Iris pigment epithelial cell (primary cell): ENCODE measurements at regions not wholly inside any gene's neighbourhood (a gene's known extent, or its start where the extent isn't known, plus 50 kb on each side); places are given as distances from the start of the nearest gene placed in this dataset.
A peak's percentile ranks its signal among the peaks of the same experiment; 100 is the strongest.

ENCODE experiments used
- DNase-seq: peaks from one replicate; pipeline ENCODE4 v3.0.0-alpha.2; 2011; ENCODE audit warnings: low read depth

DNA sequence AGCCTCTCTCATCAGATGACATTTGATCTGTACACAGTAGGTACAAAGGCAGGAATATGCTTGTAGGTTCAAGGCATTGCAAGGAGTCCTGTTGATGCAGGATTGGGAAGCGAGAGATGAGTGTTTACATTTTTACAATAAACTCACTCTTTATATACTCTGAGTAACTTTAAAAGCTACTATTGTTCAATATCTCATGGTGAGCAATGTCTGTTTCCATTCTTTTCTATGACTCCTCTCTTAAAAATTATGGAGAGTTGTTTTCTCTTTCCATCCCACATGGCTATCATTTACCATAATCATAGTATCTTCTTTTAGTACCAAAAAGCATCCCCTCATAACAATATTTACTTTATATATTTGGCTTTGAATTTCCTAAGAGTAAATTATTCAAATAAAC, 314.0 kb upstream of the CDIN1 start:
- no peak for DNase-seq

DNA sequence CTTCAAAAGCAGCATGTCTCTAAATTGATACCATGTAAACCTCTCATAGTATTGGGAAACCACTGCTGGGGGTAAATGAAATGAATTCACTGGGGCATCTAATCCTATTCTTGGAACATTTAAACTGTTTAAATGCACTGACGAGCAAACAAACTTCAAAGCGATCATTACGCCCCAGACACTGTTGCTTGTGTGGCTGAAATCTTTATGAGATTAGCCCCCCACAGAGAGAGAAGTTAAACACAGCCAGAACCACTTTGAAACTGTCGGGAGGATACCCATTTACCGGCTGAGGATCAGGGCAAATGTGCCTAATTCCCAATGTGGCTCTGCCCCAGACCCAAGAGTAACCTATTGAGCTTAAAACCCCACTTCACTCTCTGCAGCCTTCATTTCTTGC, 308.4 kb upstream of the CDIN1 start:
- DNase-seq, result no peak

DNA sequence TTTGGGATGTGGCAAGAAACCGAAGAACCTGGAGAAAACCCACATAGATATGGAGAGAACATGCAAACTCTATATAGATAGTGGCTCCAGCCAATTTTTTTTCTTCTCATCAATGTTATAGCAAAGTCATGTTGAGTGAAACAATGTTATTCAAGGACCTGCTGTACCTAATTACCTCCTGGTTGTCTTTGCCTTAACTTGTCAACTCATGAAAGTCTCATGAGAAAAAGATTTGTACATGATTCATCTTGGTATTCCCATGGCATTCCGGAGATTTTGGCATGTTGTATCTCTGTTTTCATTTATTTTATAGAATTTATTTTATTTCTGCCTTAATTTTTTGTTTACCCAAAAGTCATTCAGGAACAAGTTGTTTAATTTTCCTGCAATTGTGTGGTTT, 303.8 kb upstream of the CDIN1 start:
- no peak for DNase-seq

DNA sequence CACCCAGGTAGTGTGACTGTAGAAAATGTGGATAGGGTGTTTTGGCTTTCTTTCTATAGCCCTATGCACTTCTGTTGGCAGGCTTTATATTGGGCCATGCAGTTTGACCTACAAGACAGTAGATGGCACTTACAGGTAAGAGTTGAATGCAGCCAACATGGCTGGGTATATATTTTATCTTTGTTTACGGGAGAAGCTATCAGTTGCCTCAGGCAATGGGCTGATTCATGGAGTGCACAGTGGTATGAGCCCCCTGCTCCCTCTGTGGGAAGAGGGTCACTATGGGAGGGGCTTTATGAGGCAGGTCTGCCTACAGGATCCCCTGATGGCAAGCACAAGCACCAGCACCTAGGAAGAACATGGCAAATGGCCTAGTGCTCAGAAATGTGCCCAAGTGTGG, 301.2 kb upstream of the CDIN1 start:
- DNase-seq, result peak; percentile 33

DNA sequence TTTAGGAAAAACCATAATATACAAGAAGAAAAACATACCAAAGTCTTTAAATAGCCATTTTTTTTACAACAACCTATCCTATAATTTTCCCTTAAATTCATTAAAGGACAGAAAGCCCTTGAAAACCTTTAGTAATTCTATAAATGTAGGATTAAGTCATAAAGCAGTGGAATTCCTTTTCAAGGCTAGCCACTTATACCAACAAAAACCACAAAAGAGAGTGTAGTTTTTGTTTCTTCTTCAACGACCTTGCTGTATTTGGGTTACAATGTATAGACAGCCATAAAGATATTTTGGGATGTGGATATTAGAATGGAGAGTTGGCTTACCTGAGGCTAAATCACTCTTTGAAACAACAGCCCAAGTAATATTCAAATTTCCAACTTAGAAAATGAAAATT, 296.6 kb upstream of the CDIN1 start:
- no peak for DNase-seq

DNA sequence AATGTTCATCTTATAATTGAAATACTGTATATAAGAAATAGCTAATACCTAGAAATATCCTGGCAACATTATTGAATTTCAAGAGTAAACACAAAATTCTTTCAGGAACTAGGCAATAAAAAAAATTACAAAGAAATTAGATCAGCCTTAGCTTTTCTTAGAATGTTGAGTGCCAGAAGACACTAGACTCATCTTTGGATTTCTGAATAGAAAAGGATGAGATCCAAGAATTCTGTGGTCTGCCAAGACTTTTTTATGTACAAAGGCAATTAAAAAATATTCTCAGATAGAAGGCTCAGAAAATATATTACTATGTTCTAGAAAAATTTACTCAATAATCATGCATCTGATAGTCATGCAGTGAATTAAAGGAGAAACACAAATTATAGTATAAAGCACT, 294.5 kb upstream of the CDIN1 start:
- DNase-seq, result no peak

DNA sequence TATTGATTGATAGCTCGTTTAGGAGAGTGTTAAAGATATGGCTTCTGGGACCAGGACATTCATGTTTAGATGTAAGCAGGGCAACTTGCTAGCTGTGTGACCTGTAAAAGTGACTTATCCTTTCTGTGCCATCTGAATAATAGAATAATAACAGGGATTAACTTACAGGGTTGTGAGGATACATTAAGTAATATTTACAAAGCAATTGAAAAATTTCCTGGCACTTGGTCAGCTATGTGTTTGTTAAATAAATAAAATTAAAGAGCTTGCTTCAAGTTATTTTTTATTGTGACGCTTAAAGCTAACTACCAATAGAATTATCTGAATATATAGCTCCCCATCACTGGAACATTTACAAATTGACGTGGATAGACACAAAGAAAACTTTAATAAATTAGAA, 287.9 kb upstream of the CDIN1 start:
- DNase-seq, result no peak

DNA sequence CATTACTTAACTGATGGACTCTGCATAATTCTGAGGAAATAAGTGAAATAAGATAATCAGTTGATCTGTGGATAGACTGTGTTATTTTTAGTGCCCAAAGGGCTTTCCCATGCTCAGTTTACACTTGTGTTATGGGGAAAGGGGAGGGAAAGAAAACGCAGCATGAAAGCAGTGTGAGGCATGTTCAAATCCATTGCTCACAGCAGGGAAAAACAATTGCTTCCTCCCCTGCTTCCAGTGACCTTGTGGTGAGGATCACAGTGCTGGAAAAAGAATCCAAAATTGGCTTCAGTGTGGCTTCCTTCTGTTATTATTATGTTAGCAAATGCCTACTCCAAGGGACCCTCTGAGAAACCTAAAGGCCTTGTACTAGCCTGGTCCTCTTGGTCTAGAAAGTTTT, 285.1 kb upstream of the CDIN1 start:
- peak; percentile 8 for DNase-seq

DNA sequence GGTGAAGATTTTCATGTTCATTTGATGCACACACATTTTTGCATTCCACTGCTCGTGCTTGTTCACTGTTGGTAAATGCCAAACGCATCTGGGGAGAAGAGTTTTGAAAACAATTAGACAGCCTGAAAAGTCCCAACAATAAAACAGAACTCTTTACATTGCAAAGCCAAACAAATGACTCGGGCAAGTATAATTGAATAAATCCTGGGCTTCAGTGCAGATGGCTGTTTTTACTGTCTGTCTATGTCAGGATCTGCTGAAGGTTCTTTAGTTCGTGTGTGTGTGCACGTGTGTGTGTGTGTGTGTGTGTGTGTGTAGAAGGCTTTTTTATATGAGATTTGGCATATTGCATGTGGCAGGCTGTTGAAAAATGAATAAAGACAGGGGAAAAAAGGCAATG, 277.5 kb upstream of the CDIN1 start:
- no peak for DNase-seq

DNA sequence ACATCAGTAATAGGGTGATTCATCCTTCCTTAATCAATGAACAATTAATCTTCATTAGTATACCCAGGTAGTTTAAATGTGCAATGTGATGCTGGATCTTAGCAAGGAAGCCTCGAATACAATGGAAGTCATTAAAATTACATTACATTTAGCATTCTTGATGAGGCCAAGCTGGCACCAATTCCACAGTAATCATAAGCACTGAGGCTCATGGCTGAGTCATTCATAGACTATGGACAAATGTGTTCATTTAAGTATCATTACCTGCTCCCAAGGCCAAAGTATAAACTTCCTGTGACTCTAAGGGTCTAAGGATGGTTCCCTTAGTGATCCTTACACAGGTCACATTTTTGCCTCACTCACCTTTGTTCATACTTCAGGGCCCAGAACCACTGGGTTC, 266.4 kb upstream of the CDIN1 start:
- DNase-seq, result peak; percentile 42

DNA sequence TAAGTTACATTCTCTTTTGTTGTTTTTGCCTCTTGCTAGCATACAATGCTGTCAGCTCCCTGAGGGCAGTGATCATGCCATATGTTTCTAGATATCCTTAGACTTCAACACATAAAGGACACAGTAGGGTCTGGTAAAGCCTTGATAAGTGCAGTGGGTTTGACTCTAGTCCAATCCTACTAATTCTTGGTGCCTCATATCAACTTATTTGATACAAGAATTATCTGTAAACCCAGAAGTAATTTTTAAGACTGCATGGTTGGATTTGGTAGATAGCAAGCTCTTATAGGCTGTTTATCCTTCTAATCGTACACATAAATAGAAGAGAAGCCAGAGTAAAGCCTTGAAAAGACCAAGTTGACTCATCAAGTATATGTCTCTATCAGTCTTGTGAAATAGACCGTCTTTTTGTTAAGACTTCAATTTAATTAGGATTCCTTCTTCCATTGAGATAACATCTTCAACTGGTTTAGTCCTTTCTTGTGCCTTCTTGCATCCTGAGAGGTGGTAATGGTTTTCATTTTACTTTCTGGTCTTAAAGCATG, 265.6 kb upstream of the CDIN1 start:
- peak; percentile 51 for DNase-seq

DNA sequence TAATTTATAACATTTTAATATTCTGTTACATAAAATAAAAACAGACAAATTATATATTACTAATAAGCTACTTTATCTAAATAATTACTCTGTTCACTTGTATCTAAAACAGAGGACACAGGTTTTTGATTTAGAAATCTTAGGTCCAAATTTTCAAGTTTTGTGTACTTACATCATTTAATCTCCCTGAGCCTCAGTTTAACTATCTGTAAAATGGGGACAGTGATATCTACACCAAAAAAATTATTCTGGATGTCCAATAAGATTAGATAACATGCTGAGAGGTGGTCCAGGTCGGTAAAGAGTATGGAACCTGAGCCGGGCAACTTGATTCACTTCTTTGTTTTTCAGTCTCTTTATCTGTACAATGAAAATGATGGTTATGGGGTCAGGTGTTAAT, 263.8 kb upstream of the CDIN1 start:
- DNase-seq, result no peak

DNA sequence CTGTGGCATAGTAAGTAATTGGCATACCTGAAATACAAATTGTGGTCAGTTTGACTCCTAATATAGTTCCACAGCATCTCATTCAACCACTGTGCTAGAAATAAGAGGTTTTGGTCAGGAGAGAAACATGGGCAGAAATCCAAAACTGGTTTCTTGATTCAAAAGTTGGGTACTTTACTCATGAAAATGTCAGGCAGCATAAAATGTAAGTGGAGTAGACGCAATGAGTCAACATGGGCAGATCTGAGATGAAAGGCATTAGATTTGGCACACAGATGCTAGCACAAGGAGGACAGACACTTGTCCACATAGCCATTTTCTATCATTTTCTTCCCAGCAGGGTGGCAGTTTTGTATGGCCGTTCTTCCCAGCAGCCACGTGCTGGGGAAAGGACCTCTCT, 255.8 kb upstream of the CDIN1 start:
- peak; percentile 18 for DNase-seq

DNA sequence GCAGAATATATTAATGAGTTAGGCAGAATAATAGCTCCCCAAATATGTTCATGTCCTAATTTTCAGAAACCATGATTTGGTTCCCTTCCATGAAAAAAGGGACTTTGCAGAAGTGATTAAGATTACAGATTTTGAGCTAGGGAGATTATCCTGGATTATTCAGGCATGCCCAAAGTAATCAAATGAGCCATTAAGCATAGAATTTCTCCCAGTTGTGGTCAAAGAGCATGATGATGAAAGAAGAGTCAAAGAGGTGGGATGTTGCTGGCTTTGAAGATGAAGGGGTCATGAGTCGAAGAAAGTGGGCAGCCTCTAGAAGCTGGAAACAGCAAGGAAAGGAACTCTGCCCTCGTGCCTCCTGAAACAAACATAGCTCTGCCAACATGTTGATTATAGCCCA, 254.2 kb upstream of the CDIN1 start:
- peak; percentile 16 for DNase-seq

DNA sequence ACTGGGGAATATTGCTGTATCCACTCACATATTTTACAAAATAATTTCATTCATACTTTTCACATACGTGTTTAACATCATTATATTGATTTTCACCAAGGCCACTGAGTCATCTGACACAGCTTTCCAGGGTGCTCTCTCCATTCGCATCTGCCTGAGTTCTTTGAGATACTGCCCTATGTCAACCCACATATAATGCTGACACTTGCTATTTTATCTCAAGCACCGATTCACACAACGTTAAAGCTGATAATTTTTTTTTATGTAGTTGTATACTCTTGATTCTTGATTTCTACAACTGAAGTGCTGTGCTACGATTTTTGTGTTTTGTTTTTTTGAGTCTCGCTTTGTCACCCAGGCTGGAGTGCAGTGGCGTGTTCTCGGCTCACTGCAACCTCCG, 249.8 kb upstream of the CDIN1 start:
- no peak for DNase-seq

DNA sequence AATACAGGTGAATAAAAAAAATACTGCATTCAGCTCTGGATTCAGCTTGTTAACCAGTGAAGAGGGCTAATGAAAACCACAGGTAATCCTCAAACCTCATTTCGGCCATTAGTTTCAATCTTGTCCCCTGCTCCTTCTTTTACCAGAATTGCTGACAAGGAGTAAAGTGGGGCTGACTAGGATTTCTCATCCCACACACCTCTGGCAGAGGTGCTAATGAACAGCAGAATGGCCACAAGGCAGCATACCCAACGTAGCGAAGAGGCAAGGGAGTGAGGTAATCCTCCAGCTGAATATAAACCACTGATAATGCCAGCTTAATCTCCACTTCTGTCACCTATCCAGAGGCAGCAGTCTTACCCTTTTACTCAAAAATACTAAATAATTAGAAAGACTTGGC, 248.8 kb upstream of the CDIN1 start:
- no peak for DNase-seq

DNA sequence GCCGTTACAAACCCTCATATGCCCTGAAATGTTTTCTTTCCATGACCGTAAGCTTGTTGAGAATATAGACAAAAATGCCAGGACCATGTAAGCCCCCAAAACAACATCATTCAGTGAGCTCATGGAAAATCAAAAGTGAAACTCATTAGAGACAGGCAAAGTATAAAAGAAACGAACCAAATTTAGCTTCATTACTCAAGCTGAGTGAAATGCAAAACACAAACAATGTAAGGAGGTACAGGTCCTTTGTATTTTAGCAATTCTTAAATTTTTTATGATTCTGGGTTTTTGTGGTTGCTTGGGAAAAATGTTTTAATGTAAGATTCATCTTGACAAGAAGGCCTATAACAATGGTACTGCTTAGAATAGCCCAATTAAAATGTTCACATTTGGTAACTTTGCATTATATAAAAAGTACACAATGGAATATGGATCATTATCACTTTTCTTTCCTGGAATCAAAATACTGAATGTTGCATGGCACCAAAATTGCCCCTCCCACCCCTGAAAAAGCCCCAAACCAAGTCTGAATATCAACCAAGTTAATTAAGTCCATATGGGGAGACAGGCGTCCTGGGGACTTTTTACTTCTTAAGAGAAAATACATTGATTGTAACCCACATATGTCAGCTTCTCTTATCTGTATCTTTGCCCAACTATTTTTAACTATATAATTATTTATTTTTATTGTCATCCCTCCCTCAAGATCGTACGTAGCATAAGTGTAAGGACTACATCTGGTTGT, 247.7 kb upstream of the CDIN1 start:
- DNase-seq, result peak; percentile 11

DNA sequence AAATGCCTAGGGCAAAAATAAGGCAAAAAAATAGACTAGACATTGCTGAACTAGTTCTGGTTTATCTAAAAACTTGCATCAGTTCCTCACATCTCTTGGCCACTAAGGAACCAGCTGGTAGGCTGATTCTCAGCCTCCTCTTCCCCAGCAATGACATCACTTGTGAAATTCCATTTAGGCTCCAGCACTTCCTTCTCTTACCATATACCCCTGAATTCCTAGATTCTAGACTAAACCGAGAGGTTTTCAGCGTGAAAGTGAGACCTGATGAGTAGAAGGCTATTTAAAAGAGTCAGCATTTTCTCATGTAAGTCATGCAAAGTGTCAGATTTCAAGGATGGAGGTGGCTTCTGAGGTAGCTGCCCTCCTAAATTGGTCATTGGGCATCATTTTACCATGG, 247.1 kb upstream of the CDIN1 start:
- peak; percentile 61 for DNase-seq

DNA sequence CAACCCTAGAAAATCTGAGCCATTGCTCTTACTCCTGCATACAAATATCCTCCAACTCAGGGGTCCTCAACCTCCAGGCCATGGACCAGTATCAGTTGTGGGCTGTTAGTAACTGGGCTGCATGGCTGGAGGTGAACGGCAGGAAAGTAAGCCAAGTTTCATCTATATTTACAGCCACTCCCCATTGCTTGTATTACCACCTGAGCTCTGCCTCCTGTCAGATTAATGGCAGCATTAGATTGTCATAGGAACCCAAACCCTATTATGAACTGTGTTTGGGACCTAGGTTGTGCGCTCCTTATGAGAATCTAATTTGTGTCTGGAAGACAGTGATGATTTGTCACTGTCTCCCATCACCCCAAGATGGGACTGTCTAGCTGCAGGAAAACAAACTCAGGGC, 246.5 kb upstream of the CDIN1 start:
- DNase-seq, result no peak

DNA sequence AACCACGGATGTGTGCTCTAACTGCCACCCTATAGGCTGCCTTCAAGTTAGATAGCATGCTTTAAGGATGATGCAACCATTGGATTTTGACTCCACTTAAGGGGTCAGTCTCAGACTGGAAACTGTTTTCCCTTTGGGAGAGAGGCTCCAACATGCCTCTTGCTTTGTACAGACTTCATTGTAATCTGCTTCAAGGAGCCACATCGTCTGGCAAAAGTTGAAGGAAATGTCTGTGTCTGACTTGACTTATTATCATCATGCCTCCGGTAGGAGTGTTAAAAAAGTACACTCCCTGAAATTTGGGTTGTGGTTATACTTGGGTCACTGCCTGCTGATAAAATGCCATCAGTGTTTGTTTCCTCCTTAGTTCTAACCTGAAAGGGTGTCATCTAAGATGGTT, 245.4 kb upstream of the CDIN1 start:
- peak; percentile 78 for DNase-seq

DNA sequence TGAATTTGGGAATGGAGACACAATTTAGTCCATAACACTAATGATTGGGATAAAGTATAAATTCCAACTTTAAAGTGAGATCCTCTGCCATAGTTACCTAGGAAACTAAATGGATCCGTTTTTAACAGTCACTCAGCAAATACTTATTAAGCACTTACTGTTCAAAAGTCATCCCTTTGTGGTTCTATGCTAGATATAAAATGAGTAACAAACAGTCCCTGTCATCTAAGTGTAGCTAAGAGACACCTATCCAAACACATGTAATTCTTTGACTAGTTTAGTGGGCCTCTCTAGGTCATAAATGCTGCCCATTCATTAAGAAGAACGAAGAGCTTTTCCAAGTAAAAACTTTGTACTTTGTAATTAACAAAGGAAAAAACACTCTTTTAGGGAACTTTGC, 244.2 kb upstream of the CDIN1 start:
- no peak for DNase-seq

DNA sequence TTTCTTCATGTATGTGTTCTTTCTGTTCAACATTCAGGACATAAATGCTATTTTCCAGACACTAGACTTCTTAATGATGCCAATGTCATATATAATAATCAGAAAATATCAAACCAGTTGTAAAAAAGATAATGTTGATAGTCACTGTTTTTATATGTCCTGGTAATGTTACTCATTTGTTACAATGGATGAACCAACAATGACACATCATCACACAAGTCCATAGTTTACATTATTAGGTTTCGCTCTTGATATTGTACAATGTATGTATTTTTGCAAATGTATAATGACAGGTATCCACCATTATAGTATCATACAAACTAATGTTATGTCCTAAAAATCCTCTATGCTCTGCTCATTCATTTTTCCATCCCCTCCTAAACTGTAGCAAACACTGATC, 243.8 kb upstream of the CDIN1 start:
- DNase-seq, result no peak

DNA sequence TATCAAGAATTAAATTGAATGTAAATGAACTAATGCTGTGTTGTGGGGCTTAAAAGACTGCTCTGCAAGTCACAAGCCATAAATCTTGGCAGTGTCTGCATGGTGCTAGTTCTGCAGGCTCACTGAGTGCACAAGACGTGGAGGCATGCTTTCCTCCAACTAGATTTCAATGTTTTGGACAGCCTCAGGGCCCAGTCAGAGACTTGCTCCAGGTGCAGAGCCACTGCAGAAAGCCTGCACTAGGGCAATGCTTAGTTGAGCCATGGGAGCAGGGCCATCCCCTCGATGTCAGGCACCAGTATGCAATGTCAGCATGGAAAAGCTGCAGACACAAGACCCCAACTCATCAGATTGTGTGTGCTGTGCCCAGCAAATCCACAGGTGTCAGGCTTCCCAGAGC, 234.5 kb upstream of the CDIN1 start:
- DNase-seq, result no peak

DNA sequence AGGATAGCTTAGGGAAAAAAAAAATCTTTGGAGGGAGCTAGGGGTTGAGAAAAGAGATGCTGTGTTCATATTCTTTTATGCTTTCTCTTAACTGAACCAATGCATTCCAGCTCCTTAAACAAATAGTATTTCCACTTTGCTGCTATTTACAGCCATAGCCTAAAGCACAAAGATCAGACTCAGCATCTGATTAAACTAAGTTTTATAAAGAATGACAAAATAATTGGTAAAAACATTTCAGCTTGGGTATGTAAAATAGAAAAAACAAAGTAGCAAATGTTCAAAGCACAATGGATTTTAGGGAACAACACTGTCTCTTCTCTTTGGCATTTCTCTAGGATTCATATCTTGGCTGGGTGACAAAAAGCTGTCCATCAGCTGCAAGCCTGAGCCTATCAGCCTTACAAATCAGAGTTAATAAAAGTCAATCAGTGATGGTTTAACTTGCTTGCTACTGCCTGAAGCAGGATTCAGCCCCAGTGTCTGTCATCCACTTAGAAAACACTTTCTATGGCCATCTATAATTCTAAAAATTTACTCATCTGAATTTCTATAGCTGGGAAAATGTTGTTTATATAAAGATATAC, 232.1 kb upstream of the CDIN1 start:
- DNase-seq, result no peak
